OCI-LY1 (cell line): ENCODE measurements at regions not wholly inside any gene's neighbourhood (a gene's known extent, or its start where the extent isn't known, plus 50 kb on each side); places are given as distances from the start of the nearest gene placed in this dataset.

Source experiments
- EZH2 ChIP-seq: fragments of 200-600 bp; sonication (generic), shearing (Covaris generic); IDR thresholded peaks from 2 replicates; pipeline ENCODE4 v1.8.0; 2017; ENCODE audit warnings: borderline replicate concordance, mixed run types, mild to moderate bottlenecking, antibody characterized with exemption, low read length, moderate library complexity, mixed read lengths
- TF ChIP-seq, protein P1 (sequence below): fragments of 200-600 bp; sonication (generic), shearing (Covaris generic); IDR thresholded peaks from 2 replicates; pipeline ENCODE4 v1.5.1; 2017; ENCODE audit warnings: mild to moderate bottlenecking, antibody characterized with exemption, low read length, moderate library complexity, mixed read lengths

GRCh38 chr4:120395746-120396145 is 329.1 kb upstream of the MAD2L1 start:
- TF ChIP-seq, protein P1, sequence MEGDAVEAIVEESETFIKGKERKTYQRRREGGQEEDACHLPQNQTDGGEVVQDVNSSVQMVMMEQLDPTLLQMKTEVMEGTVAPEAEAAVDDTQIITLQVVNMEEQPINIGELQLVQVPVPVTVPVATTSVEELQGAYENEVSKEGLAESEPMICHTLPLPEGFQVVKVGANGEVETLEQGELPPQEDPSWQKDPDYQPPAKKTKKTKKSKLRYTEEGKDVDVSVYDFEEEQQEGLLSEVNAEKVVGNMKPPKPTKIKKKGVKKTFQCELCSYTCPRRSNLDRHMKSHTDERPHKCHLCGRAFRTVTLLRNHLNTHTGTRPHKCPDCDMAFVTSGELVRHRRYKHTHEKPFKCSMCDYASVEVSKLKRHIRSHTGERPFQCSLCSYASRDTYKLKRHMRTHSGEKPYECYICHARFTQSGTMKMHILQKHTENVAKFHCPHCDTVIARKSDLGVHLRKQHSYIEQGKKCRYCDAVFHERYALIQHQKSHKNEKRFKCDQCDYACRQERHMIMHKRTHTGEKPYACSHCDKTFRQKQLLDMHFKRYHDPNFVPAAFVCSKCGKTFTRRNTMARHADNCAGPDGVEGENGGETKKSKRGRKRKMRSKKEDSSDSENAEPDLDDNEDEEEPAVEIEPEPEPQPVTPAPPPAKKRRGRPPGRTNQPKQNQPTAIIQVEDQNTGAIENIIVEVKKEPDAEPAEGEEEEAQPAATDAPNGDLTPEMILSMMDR: no peak
- no peak for TF ChIP-seq EZH2
